SH-SY5Y (cell line): ENCODE measurements at regions not wholly inside any gene's neighbourhood (a gene's known extent, or its start where the extent isn't known, plus 50 kb on each side); places are given as distances from the start of the nearest gene placed in this dataset.

Experiments used
- GATA2 ChIP-seq: IDR thresholded peaks from 2 replicates; pipeline ENCODE4 v1.6.1; 2011; ENCODE audit warnings: mild to moderate bottlenecking, low read depth, low read length
- GATA3 ChIP-seq: IDR thresholded peaks from 2 replicates; pipeline ENCODE4 v1.6.1; 2011; ENCODE audit warnings: low read depth, mild to moderate bottlenecking, low read length, moderate library complexity

DNA sequence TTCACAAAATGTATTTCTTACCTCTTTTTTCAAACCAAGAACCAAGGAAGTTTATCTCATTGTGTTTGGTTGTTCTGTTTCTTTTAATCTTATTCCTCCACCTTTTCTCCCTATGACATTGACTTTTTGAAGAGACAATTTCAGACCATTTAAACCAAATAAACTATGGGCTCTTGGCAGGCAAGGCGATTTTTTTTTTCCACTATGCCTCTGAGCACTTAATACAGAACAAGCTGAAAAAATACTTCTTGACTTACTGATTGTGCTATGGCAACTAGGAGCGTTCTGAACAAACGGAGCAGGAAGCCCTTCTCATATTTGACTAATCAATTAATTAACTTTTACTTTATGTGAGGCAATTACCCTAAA lies 98.0 kb downstream of the ZNF664 start:
- no peak for TF ChIP-seq GATA3
- no peak for TF ChIP-seq GATA2

DNA sequence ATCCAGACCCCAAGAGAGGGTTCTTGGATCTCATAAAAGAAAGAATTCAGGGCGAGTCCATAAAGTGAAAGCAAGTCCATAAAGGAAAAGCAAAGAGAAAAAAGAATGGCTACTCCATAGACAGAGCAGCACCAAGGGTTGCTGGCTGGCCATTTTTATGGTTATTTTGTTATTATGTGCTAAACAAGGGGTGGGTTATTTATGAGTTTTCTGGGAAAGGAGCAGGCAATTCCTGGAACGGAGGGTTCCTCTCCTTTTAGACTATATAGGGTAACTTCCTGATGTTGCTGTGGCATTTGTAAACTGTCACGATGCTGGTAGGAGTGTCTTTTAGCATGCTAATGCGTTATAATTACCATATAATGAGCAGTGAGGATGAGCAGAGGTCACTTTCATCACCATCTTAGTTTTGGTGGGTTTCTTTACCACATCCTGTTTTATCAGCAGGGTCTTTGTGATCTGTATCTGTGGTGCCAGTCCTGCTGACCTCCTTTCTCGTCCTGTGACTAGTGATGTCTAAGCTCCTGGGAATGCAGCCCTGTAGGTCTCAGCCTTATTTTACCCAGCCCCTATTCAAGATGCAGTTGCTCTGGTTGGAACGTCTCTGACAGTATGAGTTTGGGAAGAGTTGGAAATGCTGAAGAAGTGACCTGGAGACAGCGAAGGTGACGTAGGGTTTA lies 100.5 kb downstream of the ZNF664 start:
- TF ChIP-seq GATA2 (no peak), GATA3 (no peak)

GRCh38 chr12:124075841-124076240 lies 102.8 kb downstream of the ZNF664 start:
- TF ChIP-seq GATA2 = no peak
- TF ChIP-seq GATA3 = no peak

- TF ChIP-seq GATA3 = no peak
- TF ChIP-seq GATA2 = no peak
Measured at GRCh38 chr12:124077701-124078100, 104.7 kb downstream of the ZNF664 start.

GRCh38 chr12:124078800-124079199 lies 105.8 kb downstream of the ZNF664 start:
- no peak for TF ChIP-seq GATA3
- no peak for TF ChIP-seq GATA2

- TF ChIP-seq GATA2 (no peak), GATA3 (no peak)
Measured at GRCh38 chr12:124080649-124081048, 107.6 kb downstream of the ZNF664 start.

GRCh38 chr12:124082012-124082411 lies 109.0 kb downstream of the ZNF664 start:
- TF ChIP-seq GATA2 (peak; percentile 54; the same call in 1 of the 2 replicates), GATA3 (no peak)

GRCh38 chr12:124082687-124083086 lies 109.7 kb downstream of the ZNF664 start:
- no peak for TF ChIP-seq GATA2
- no peak for TF ChIP-seq GATA3

DNA sequence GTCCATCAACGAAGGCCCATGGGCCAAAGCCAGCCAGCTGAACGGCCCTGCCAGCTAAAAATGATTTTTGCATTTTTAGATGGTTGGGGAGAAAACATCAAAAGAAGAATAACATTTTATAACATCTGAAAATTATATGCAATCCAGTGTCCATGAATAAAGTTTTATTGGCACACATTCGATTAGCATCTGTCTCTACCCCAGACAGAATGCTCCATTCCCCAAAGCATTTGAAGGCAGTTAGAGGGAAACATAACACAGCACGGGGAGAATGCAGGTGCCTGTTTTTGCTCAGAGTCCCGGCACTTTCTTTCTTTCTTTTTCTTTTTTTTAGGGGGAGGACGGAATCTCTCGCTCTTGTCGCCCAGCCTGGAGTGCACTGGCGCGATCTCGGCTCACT lies 110.7 kb downstream of the ZNF664 start:
- TF ChIP-seq GATA3 (no peak), GATA2 (no peak)

DNA sequence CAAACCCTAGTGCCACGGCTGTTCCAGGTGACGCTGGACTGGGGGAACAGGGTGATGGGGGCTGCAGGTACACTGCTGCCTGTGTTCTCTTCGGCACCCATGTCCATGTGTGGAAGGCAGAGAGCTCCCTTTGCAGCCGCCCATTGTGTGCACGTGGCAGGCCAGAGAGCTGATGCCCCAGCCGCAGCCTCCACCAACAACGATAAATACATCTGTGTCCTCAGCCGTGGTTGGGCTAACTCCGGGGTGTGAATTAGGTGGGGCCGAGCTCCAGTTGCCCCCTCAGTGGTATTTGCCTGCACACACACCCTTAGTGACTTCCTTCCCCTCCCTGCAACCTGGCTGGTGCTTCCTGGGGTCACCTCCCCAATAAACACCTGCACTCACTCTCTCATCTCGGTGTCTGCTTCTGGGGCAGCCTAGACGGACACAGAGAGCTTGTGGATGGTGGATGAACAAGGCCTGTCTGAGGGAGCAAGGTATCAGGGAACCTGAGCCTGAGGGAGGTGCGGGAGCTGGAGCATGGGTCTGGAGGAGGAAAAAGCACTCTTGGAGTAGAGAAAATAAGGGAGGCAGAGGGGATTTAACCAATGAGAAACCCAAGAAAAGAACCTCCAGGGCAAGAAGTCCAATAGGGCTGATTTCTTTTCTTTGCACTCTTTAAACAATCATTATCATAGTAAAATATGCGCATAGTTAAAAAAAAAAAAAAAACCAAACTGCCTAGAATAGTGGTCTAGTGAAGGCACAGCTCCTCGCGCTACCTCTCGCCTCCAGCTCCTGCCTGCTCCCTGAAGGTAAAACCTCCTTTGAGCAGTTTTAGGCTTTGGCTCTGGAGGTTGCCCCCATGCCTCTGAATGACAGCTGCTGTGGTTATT lies 112.6 kb downstream of the ZNF664 start:
- TF ChIP-seq GATA3 (no peak), GATA2 (no peak)

DNA sequence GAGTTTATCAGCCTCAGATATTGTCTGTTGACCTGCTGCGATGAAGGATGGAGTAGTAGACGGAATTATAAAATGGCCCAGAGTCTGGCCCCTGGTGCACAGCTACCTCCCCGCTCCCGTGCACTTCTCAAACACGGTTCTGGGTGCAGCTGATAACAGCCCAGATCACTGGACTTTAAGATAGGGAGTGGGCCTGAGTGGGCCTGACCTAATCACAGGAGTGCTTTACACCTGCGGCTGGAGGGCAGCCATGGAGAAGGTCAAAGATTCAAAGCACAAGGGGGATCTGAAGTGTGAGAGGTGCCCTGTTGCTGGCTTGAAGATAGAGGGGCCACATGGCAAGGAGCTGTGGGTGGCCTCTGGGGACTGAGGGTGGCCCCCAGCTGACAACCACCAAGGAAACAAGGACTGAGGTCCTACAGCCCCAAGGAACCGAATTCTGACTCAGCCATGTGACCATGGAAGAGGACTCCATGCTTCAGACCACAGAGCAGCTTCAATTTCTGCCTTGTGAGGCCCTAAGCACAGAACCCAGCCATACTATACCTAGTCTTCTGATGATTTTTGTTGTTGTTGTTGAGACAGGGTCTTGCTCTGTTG lies 113.4 kb downstream of the ZNF664 start:
- TF ChIP-seq GATA2 = no peak
- TF ChIP-seq GATA3 = no peak

DNA sequence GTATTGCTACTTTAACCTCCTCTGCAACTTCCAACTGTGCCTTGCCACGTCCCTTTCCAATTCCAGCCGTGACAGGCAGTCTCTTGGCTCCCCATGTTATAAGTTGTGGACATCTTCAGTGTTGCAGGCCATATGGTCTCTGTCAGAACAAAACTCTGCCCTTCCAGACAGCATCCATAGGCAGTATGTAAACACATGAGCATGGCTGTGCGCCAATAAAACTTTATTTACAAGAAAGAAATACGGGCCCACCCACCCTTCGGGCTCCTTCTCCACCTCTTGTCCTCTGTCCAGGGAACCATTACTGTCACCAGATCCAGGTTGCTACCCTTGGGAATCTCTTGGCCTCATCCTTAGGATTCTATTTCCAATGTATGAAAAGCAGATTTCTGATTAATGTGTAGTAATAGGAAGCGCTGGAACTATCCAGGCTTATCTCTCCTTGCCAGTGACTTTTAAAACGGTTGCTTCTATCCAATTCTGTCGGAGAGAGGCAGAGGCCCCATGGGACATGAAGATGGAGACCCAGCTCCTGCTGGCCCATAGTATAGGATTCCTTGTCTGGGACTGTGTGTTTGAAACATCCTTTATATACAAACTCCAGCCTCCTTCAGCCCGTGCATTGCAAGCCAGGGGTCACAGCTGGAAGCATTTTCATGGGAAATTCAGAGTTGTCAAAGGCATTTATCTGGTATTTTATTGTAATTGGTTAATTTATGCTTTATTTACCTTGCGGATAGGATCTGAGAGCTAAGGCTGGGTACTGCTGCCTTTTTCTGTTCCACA lies 114.4 kb downstream of the ZNF664 start:
- no peak; the same call in none of the 2 replicates for TF ChIP-seq GATA2
- no peak for TF ChIP-seq GATA3

DNA sequence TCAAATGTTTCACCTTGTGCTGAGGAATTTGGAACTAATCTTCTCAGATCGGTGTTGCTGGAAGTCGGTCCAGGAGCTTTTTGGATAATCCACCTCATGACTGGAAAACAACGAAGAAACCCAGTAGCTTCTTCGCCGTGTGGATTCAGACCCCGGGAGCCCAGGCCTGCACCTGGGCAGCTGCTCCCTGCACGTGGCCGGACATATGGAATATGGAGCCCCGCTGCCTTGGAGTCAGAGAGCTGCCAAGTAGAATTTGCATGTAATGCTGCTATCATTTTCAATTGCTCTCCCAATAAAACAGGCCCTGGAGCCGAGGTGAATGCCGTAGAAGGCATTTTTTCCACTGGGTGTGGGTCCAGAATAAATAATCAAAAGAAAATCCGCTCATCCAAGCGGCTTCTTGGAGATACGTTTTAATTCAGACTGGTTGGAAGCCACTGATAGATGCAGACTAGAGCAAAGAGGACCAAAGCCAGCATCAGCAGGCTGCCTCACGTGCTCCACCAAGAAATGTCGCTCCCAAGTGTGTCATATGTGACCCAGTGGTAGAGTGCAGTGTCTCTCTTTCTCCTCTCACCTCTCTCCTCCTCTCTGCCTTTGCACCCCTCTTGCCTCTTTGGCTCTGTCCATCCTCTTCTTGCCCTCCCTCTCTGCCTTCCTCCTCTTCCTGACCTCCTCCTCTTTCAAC lies 115.3 kb downstream of the ZNF664 start:
- no peak for TF ChIP-seq GATA2
- no peak for TF ChIP-seq GATA3
